Ishikawa (cell line): ENCODE measurements at regions not wholly inside any gene's neighbourhood (a gene's known extent, or its start where the extent isn't known, plus 50 kb on each side); places are given as distances from the start of the nearest gene placed in this dataset.

ENCODE experiments used
- CEBPB ChIP-seq: IDR thresholded peaks from 2 replicates; pipeline ENCODE4 v1.6.1; 2012
- CREB1 ChIP-seq: IDR thresholded peaks from 2 replicates; pipeline ENCODE4 v1.6.1; 2012; ENCODE audit warnings: low read depth
- EGR1 ChIP-seq: IDR thresholded peaks from 2 replicates; pipeline ENCODE4 v1.6.1; 2012
- EP300 ChIP-seq: IDR thresholded peaks from 2 replicates; pipeline ENCODE4 v1.6.1; 2012; ENCODE audit warnings: borderline replicate concordance
- FOXM1 ChIP-seq: IDR thresholded peaks from 2 replicates; pipeline ENCODE4 v1.6.1; 2012; ENCODE audit warnings: low read depth, borderline replicate concordance
- MAX ChIP-seq: IDR thresholded peaks from 2 replicates; pipeline ENCODE4 v1.6.1; 2012
- NFIC ChIP-seq: IDR thresholded peaks from 2 replicates; pipeline ENCODE4 v1.6.1; 2012
- RAD21 ChIP-seq: IDR thresholded peaks from 2 replicates; pipeline ENCODE4 v1.6.1; 2012; ENCODE audit warnings: low read depth
- REST ChIP-seq: IDR thresholded peaks from 2 replicates; pipeline ENCODE4 v1.6.1; 2012; ENCODE audit warnings: low read depth, mild to moderate bottlenecking
- TAF1 ChIP-seq: IDR thresholded peaks from 2 replicates; pipeline ENCODE4 v1.6.1; 2012; ENCODE audit warnings: low read depth, mild to moderate bottlenecking
- TCF12 ChIP-seq: IDR thresholded peaks from 2 replicates; pipeline ENCODE4 v1.6.1; 2012; ENCODE audit warnings: low read depth
- TEAD4 ChIP-seq: IDR thresholded peaks from 2 replicates; pipeline ENCODE4 v1.6.1; 2012
- USF1 ChIP-seq: IDR thresholded peaks from 2 replicates; pipeline ENCODE4 v1.6.1; 2012
- YY1 ChIP-seq: IDR thresholded peaks from 2 replicates; pipeline ENCODE4 v1.6.1; 2012; ENCODE audit warnings: low read depth
- ZBTB7A ChIP-seq: IDR thresholded peaks from 2 replicates; pipeline ENCODE4 v1.6.1; 2012; ENCODE audit warnings: low read depth

GRCh38 chr13:30837227-30838159, 68.6 kb upstream of the MEDAG start:
- TF ChIP-seq YY1 (no peak), CEBPB (no peak), NFIC (no peak), TAF1 (no peak), REST (no peak), TEAD4 (no peak), USF1 (no peak), CREB1 (no peak), FOXM1 (no peak), EGR1 (no peak), RAD21 (no peak), TCF12 (no peak), EP300 (no peak), ZBTB7A (no peak)

- TF ChIP-seq EP300 (no peak), TEAD4 (no peak), CREB1 (no peak), MAX (no peak), TAF1 (no peak), FOXM1 (no peak), USF1 (no peak), TCF12 (no peak), EGR1 (no peak), NFIC (no peak), REST (no peak), YY1 (no peak), RAD21 (no peak), CEBPB (no peak), ZBTB7A (no peak)
These were observed 65.6 kb upstream of the MEDAG start for GRCh38 chr13:30840515-30840914.

GRCh38 chr13:30841154-30841553, 64.9 kb upstream of the MEDAG start:
- TF ChIP-seq EP300, result no peak
- TF ChIP-seq TEAD4, result no peak
- no peak for TF ChIP-seq FOXM1
- no peak for TF ChIP-seq USF1
- TF ChIP-seq CREB1, result no peak
- TF ChIP-seq MAX, result no peak
- no peak for TF ChIP-seq YY1

- no peak for TF ChIP-seq CREB1
- TF ChIP-seq YY1, result no peak
- no peak for TF ChIP-seq RAD21
- no peak for TF ChIP-seq REST
- no peak for TF ChIP-seq NFIC
- no peak for TF ChIP-seq EGR1
- no peak for TF ChIP-seq FOXM1
- no peak for TF ChIP-seq USF1
- no peak for TF ChIP-seq CEBPB
- no peak for TF ChIP-seq ZBTB7A
- no peak for TF ChIP-seq TEAD4
- no peak for TF ChIP-seq EP300
- no peak for TF ChIP-seq TAF1
- TF ChIP-seq MAX, result no peak
- no peak for TF ChIP-seq TCF12
These were observed 62.5 kb upstream of the MEDAG start for GRCh38 chr13:30843548-30843947.
